Gastroesophageal sphincter (tissue), 3 donors: ENCODE measurements at regions not wholly inside any gene's neighbourhood (a gene's known extent, or its start where the extent isn't known, plus 50 kb on each side); places are given as distances from the start of the nearest gene placed in this dataset.

Experiments used
- CTCF ChIP-seq, 4 experiments: fragments of 200-600 bp in 2 of 4; fragments of 450-650 bp in 2 of 4; sonication (generic) in 1 of 4; IDR thresholded peaks; one replicate each; pipeline ENCODE4 v1.5.1; 2017 to 2019; ENCODE audit warnings: antibody characterized with exemption in 4 of 4, mild to moderate bottlenecking in 2 of 4, moderate library complexity in 2 of 4
- EP300 ChIP-seq: sonication (generic); formaldehyde crosslinking; IDR thresholded peaks from one replicate; pipeline ENCODE4 v1.6.1; 2017; ENCODE audit warnings: antibody characterized with exemption, mild to moderate bottlenecking
- POLR2A ChIP-seq, 2 donors: fragments of 450-650 bp; IDR thresholded peaks; one replicate each; pipeline ENCODE4 v1.6.1; 2017; ENCODE audit warnings: antibody characterized with exemption in 2 of 2, mild to moderate bottlenecking in 2 of 2, moderate library complexity in 1 of 2
- POLR2AphosphoS5 ChIP-seq: sonication (generic); formaldehyde crosslinking; IDR thresholded peaks from one replicate; pipeline ENCODE4 v1.6.1; 2017; ENCODE audit warnings: antibody characterized with exemption

- TF ChIP-seq CTCF (IDR thresholded peaks at IDR 0.05) (no peak), POLR2A (IDR thresholded peaks at IDR 0.05) (no peak), EP300 (no peak), POLR2AphosphoS5 (no peak)
Observed at GRCh38 chr18:47679864-47680263, 250.6 kb downstream of the SMAD2 start.
